ENCODE measurements at regions not wholly inside any gene's neighbourhood (a gene's known extent, or its start where the extent isn't known, plus 50 kb on each side); places are given as distances from the start of the nearest gene placed in this dataset.

GRCh38 chr12:66862356-66862985 lies 183.6 kb upstream of the GRIP1 start:
- no peak for DNase-seq

GRCh38 chr12:66863276-66863675 lies 184.4 kb upstream of the GRIP1 start:
- no peak for FAIRE-seq
- no peaks in the 10 kb centered on the region for H3K27me3 ChIP-seq
- no peaks in the 10 kb centered on the region for H3K9me3 ChIP-seq
- no peaks in the 10 kb centered on the region for H3K36me3 ChIP-seq
- intact Hi-C loops (cut with DNase I): loop anchor here in 1 of 3 donors (10.0 kb wide), 1 partner anchor 178 kb away; no protein-coding TSS in a partner anchor
- 12 to 20% methylated on average over 1 of the region's 1 CpG for WGBS, 2 donors
- no peak for ATAC-seq
- no peaks in the 10 kb centered on the region for H3K4me1 ChIP-seq
- no peak overlapping the region for H3K27ac ChIP-seq
- TF ChIP-seq CTCF (IDR thresholded peaks at IDR 0.05): no peak
- no peak overlapping the region for H3K4me3 ChIP-seq
- DNase-seq: no peak

More at GRCh38 chr12:66862356-66862985, 183.6 kb upstream of the GRIP1 start:
- Histone ChIP-seq H3K9me3 (no peaks in the 10 kb centered on the region), H3K36me3 (no peaks in the 10 kb centered on the region), H3K4me1 (no peaks in the 10 kb centered on the region), H3K4me3 (no peak overlapping the region), H3K27ac (no peak overlapping the region), H3K27me3 (no peaks in the 10 kb centered on the region)
- FAIRE-seq (no peak), ATAC-seq (no peak)
- intact Hi-C loops (cut with DNase I): loop anchor here in 1 of 3 donors (10.0 kb wide), 1 partner anchor 178 kb away; no protein-coding TSS in a partner anchor
- 82 to 83% methylated on average over 3 of the region's 3 CpGs for WGBS, 2 donors
- no peak for TF ChIP-seq CTCF (IDR thresholded peaks at IDR 0.05)

- Histone ChIP-seq H3K9me3 (no peaks in the 10 kb centered on the region), H3K36me3 (no peaks in the 10 kb centered on the region), H3K4me3 (no peak overlapping the region), H3K27me3 (no peaks in the 10 kb centered on the region), H3K4me1 (no peaks in the 10 kb centered on the region), H3K27ac (no peak overlapping the region)
- DNase-seq: no peak
- no peak for FAIRE-seq
- intact Hi-C loops (cut with DNase I): no loop called here
- ATAC-seq: no peak
- no peak for TF ChIP-seq CTCF (IDR thresholded peaks at IDR 0.05)
These were observed 199.0 kb upstream of the GRIP1 start for GRCh38 chr12:66877925-66878324.

- no peak overlapping the region for H3K4me3 ChIP-seq
- FAIRE-seq: no peak
- intact Hi-C loops (cut with DNase I): no loop called here
- DNase-seq: no peak
- no peaks in the 10 kb centered on the region for H3K9me3 ChIP-seq
- no peak overlapping the region for H3K27ac ChIP-seq
- no peak for TF ChIP-seq CTCF (IDR thresholded peaks at IDR 0.05)
- ATAC-seq: no peak
- H3K27me3 ChIP-seq: no peaks in the 10 kb centered on the region
- WGBS, 2 donors: 81 to 83% methylated on average over 4 of the region's 4 CpGs
- H3K36me3 ChIP-seq: no peaks in the 10 kb centered on the region
- no peaks in the 10 kb centered on the region for H3K4me1 ChIP-seq
These were observed 200.5 kb upstream of the GRIP1 start for GRCh38 chr12:66879409-66879808.

- Histone ChIP-seq H3K27ac (no peak overlapping the region), H3K9me3 (no peaks in the 10 kb centered on the region), H3K27me3 (no peaks in the 10 kb centered on the region), H3K4me3 (no peak overlapping the region), H3K4me1 (no peaks in the 10 kb centered on the region), H3K36me3 (no peaks in the 10 kb centered on the region)
- ATAC-seq: no peak
- no peak for DNase-seq
- no peak for FAIRE-seq
- no peak for TF ChIP-seq CTCF (IDR thresholded peaks at IDR 0.05)
- intact Hi-C loops (cut with DNase I): no loop called here
These were observed 202.5 kb upstream of the GRIP1 start for GRCh38 chr12:66881386-66881785.
